ENCODE measurements at regions not wholly inside any gene's neighbourhood (a gene's known extent, or its start where the extent isn't known, plus 50 kb on each side); places are given as distances from the start of the nearest gene placed in this dataset.

DNA sequence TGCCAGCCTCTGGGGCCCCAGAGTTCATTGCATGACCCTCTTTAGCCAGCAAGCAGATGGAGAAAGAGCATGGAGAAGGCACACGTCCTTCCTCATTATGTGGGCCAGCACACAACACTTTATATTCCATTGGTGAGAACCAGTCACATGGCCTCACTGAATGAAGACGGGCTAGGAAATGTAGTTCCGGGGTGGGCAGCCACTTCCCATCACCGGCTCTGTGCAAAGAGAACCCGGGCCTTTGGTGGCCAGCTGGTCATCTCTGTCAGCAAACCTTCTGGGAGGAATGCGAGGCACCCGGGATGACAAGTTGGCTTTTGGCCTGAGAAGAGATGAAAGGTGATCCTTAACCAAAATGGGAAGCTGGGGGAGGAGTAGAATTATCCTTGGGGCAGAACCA is 90.2 kb upstream of the VGLL4 start:
- Histone ChIP-seq H3K23ac (ENCODE audit: insufficient read length) (no peak overlapping the region), H2BK15ac (ENCODE audit: low read length) (no peak overlapping the region), H3K36me3 (ENCODE audit: control insufficient read depth in 2 of 4, insufficient read depth in 4 of 4, low read length in 3 of 4) (no peaks in the 10 kb centered on the region), H3K79me2 (ENCODE audit: control insufficient read depth in 1 of 2, insufficient read depth in 2 of 2, low read length in 2 of 2) (no peaks in the 10 kb centered on the region), H3K27me3 (replicated peaks in 1 of 4; ENCODE audit: control insufficient read depth in 3 of 4, extremely low read depth in 1 of 4, insufficient read depth in 3 of 4, low read length in 3 of 4) (no peaks in the 10 kb centered on the region), H3K4me1 (replicated peaks in 1 of 4; ENCODE audit: control insufficient read depth in 3 of 4, insufficient read depth in 4 of 4, low read length in 3 of 4) (no peaks in the 10 kb centered on the region), H2BK12ac (ENCODE audit: low read depth, low read length) (no peak overlapping the region), H2BK120ac (replicated peaks; ENCODE audit: low read depth, low read length) (no peak overlapping the region), H2AK5ac (ENCODE audit: low read depth, low read length) (no peak overlapping the region), H3K79me1 (ENCODE audit: low read depth, low read length) (no peaks in the 10 kb centered on the region), H3K4me2 (ENCODE audit: insufficient read depth in 1 of 2, low read depth in 2 of 2, low read length in 2 of 2) (no peak overlapping the region), H4K5ac (ENCODE audit: insufficient read length, low read depth, low read length) (no peak overlapping the region), H3K9me3 (ENCODE audit: insufficient read depth in 2 of 2, low read depth in 1 of 2, low read length in 1 of 2) (no peaks in the 10 kb centered on the region), H3K9ac (replicated peaks in 1 of 4; ENCODE audit: extremely low read depth in 1 of 4, low read depth in 3 of 4, low read length in 3 of 4) (no peak overlapping the region), H2BK20ac (ENCODE audit: low read length) (no peak overlapping the region), H4K8ac (ENCODE audit: extremely low read depth, insufficient read depth, low read length) (no peak overlapping the region), H4K91ac (replicated peaks; ENCODE audit: insufficient read length, low read length) (no peak overlapping the region), H3K4ac (replicated peaks; ENCODE audit: insufficient read length, low read depth, low read length) (no peak overlapping the region), H3K14ac (ENCODE audit: insufficient read length) (no peak overlapping the region), H2BK5ac (ENCODE audit: low read depth, low read length) (no peak overlapping the region), H2AFZ (ENCODE audit: low read length) (no peak overlapping the region), H3K23me2 (ENCODE audit: low read depth, low read length) (no peaks in the 10 kb centered on the region), H3K18ac (ENCODE audit: extremely low read depth, low read length) (no peak overlapping the region), H3K27ac (ENCODE audit: low read depth, low read length) (no peak overlapping the region), H3K4me3 (ENCODE audit: extremely low read depth in 1 of 4, insufficient read depth in 2 of 4, low read depth in 3 of 4, low read length in 4 of 4) (no peak overlapping the region), H3K56ac (replicated peaks; ENCODE audit: insufficient read length, low read depth, low read length) (no peak overlapping the region), H4K20me1 (replicated peaks in 1 of 2; ENCODE audit: control insufficient read depth in 1 of 2, insufficient read depth in 2 of 2, low read length in 2 of 2) (no peaks in the 10 kb centered on the region)
- FAIRE-seq (no peak), DNase-seq (ENCODE audit: low read depth in 1 of 2, low spot score in 2 of 2) (no peak)
- ChIA-PET CTCF (ENCODE audit: partially characterized antibody) (interaction anchor here (0.6 to 1.0 kb wide), 2 partner anchors 38 to 103 kb away, joined by 3 read pairs; no protein-coding TSS in a partner anchor), POLR2A (ENCODE audit: partially characterized antibody) (no interaction called here)
- WGBS, 2 experiments (ENCODE audit: extremely low coverage in 1 of 2, insufficient coverage in 1 of 2, insufficient read length in 1 of 2, insufficient replicate concordance in 2 of 2, low coverage in 1 of 2, low lambda C conversion rate in 2 of 2, missing lambda C conversion rate in 1 of 2): 92% methylated on average over 7 of the region's 7 CpGs; no CpG with 5 or more reads in 1 of the 2 experiments
- no peak for TF ChIP-seq POLR2AphosphoS5 (IDR thresholded peaks at IDR 0.05; ENCODE audit: low read depth, low read length)
- TF ChIP-seq, protein P1, sequence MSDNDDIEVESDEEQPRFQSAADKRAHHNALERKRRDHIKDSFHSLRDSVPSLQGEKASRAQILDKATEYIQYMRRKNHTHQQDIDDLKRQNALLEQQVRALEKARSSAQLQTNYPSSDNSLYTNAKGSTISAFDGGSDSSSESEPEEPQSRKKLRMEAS (IDR thresholded peaks at IDR 0.05): no peak
- TF ChIP-seq YY1 (IDR thresholded peaks at IDR 0.05; ENCODE audit: low read depth, low read length): no peak
- no peak for TF ChIP-seq KDM1A (IDR thresholded peaks at IDR 0.05; ENCODE audit: borderline replicate concordance, low read length)
- no peak for TF ChIP-seq SIX5 (IDR thresholded peaks at IDR 0.05; ENCODE audit: low read depth, low read length)
- no peak for TF ChIP-seq CBX5 (IDR thresholded peaks at IDR 0.05; ENCODE audit: low read depth, low read length)
- no peak for TF ChIP-seq POU5F1 (IDR thresholded peaks at IDR 0.05; ENCODE audit: low read depth, low read length)
- TF ChIP-seq MAFK (IDR thresholded peaks at IDR 0.05; ENCODE audit: low read depth, low read length): no peak
- no peak for TF ChIP-seq ASH2L (IDR thresholded peaks at IDR 0.05; ENCODE audit: low read length)
- TF ChIP-seq SIN3A (conservative IDR thresholded peaks at IDR 0.05 in 1 of 2, IDR thresholded peaks at IDR 0.05 in 1 of 2; ENCODE audit: low read depth in 1 of 2, low read length in 2 of 2): no peak
- TF ChIP-seq TAF7 (optimal IDR thresholded peaks at IDR 0.05; ENCODE audit: borderline replicate concordance, low read depth, low read length): no peak
